ENCODE measurements at regions not wholly inside any gene's neighbourhood (a gene's known extent, or its start where the extent isn't known, plus 50 kb on each side); places are given as distances from the start of the nearest gene placed in this dataset.

DNA sequence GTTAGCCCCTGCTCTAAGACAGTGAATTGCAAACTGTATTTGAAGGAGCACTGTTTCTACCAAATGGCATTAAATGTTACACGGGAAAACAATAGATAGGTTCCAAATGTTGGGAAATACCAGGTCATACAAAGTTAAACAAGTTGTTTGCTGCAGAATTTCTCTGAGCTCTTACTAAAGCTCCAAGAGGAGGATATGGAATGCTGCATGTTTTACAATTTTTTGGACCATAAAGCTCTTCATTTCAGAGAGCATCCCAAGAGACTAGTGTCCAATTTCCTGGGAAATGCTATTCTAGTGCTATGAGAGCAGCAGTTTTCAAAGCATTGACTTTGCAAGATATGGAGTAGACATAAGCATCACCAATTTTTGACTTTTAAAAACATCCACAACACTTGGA, 155.6 kb upstream of the CCDC68 start:
- TF ChIP-seq ZFP3 (CRISPR knock-in tag; IDR thresholded peaks at IDR 0.05) = no peak
- no peak for TF ChIP-seq ZNF8 (CRISPR knock-in tag; IDR thresholded peaks at IDR 0.05)
- TF ChIP-seq SNAI2 (CRISPR knock-in tag; IDR thresholded peaks at IDR 0.05) = no peak
- no peak for TF ChIP-seq GLIS3 (CRISPR knock-in tag; IDR thresholded peaks at IDR 0.05)
- TF ChIP-seq ZFP30 (CRISPR knock-in tag; IDR thresholded peaks at IDR 0.05) = no peak
- no peak for TF ChIP-seq ZNF565 (CRISPR knock-in tag; conservative IDR thresholded peaks at IDR 0.05; ENCODE audit: low read depth)
- TF ChIP-seq ZNF70 (CRISPR knock-in tag; IDR thresholded peaks at IDR 0.05) = no peak
- no peak for TF ChIP-seq BACH2 (CRISPR knock-in tag; IDR thresholded peaks at IDR 0.05; ENCODE audit: borderline replicate concordance)
- TF ChIP-seq, protein P1, sequence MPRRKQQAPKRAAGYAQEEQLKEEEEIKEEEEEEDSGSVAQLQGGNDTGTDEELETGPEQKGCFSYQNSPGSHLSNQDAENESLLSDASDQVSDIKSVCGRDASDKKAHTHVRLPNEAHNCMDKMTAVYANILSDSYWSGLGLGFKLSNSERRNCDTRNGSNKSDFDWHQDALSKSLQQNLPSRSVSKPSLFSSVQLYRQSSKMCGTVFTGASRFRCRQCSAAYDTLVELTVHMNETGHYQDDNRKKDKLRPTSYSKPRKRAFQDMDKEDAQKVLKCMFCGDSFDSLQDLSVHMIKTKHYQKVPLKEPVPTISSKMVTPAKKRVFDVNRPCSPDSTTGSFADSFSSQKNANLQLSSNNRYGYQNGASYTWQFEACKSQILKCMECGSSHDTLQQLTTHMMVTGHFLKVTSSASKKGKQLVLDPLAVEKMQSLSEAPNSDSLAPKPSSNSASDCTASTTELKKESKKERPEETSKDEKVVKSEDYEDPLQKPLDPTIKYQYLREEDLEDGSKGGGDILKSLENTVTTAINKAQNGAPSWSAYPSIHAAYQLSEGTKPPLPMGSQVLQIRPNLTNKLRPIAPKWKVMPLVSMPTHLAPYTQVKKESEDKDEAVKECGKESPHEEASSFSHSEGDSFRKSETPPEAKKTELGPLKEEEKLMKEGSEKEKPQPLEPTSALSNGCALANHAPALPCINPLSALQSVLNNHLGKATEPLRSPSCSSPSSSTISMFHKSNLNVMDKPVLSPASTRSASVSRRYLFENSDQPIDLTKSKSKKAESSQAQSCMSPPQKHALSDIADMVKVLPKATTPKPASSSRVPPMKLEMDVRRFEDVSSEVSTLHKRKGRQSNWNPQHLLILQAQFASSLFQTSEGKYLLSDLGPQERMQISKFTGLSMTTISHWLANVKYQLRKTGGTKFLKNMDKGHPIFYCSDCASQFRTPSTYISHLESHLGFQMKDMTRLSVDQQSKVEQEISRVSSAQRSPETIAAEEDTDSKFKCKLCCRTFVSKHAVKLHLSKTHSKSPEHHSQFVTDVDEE (CRISPR knock-in tag; IDR thresholded peaks at IDR 0.05) = no peak
- no peak for TF ChIP-seq CSDC2 (CRISPR knock-in tag; IDR thresholded peaks at IDR 0.05)
- TF ChIP-seq, protein P2, sequence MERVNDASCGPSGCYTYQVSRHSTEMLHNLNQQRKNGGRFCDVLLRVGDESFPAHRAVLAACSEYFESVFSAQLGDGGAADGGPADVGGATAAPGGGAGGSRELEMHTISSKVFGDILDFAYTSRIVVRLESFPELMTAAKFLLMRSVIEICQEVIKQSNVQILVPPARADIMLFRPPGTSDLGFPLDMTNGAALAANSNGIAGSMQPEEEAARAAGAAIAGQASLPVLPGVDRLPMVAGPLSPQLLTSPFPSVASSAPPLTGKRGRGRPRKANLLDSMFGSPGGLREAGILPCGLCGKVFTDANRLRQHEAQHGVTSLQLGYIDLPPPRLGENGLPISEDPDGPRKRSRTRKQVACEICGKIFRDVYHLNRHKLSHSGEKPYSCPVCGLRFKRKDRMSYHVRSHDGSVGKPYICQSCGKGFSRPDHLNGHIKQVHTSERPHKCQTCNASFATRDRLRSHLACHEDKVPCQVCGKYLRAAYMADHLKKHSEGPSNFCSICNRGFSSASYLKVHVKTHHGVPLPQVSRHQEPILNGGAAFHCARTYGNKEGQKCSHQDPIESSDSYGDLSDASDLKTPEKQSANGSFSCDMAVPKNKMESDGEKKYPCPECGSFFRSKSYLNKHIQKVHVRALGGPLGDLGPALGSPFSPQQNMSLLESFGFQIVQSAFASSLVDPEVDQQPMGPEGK (CRISPR knock-in tag; IDR thresholded peaks at IDR 0.05; ENCODE audit: borderline replicate concordance) = no peak
- no peak for TF ChIP-seq TOX (CRISPR knock-in tag; IDR thresholded peaks at IDR 0.05; ENCODE audit: borderline replicate concordance)
- TF ChIP-seq TCF4 (CRISPR knock-in tag; IDR thresholded peaks at IDR 0.05; ENCODE audit: borderline replicate concordance) = no peak
- TF ChIP-seq ZC3H10 (CRISPR knock-in tag; IDR thresholded peaks at IDR 0.05) = no peak
- TF ChIP-seq, protein P3, sequence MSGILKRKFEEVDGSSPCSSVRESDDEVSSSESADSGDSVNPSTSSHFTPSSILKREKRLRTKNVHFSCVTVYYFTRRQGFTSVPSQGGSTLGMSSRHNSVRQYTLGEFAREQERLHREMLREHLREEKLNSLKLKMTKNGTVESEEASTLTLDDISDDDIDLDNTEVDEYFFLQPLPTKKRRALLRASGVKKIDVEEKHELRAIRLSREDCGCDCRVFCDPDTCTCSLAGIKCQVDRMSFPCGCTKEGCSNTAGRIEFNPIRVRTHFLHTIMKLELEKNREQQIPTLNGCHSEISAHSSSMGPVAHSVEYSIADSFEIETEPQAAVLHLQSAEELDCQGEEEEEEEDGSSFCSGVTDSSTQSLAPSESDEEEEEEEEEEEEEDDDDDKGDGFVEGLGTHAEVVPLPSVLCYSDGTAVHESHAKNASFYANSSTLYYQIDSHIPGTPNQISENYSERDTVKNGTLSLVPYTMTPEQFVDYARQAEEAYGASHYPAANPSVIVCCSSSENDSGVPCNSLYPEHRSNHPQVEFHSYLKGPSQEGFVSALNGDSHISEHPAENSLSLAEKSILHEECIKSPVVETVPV (CRISPR knock-in tag; IDR thresholded peaks at IDR 0.05) = no peak
- TF ChIP-seq, protein P4, sequence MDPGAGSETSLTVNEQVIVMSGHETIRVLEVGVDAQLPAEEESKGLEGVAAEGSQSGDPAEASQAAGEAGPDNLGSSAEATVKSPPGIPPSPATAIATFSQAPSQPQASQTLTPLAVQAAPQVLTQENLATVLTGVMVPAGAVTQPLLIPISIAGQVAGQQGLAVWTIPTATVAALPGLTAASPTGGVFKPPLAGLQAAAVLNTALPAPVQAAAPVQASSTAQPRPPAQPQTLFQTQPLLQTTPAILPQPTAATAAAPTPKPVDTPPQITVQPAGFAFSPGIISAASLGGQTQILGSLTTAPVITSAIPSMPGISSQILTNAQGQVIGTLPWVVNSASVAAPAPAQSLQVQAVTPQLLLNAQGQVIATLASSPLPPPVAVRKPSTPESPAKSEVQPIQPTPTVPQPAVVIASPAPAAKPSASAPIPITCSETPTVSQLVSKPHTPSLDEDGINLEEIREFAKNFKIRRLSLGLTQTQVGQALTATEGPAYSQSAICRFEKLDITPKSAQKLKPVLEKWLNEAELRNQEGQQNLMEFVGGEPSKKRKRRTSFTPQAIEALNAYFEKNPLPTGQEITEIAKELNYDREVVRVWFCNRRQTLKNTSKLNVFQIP (CRISPR knock-in tag; IDR thresholded peaks at IDR 0.05; ENCODE audit: borderline replicate concordance, low read depth) = no peak
- TF ChIP-seq ESRRG (CRISPR knock-in tag; IDR thresholded peaks at IDR 0.05) = no peak
- TF ChIP-seq PPARA (CRISPR knock-in tag; IDR thresholded peaks at IDR 0.05; ENCODE audit: borderline replicate concordance) = no peak
- TF ChIP-seq, protein P5, sequence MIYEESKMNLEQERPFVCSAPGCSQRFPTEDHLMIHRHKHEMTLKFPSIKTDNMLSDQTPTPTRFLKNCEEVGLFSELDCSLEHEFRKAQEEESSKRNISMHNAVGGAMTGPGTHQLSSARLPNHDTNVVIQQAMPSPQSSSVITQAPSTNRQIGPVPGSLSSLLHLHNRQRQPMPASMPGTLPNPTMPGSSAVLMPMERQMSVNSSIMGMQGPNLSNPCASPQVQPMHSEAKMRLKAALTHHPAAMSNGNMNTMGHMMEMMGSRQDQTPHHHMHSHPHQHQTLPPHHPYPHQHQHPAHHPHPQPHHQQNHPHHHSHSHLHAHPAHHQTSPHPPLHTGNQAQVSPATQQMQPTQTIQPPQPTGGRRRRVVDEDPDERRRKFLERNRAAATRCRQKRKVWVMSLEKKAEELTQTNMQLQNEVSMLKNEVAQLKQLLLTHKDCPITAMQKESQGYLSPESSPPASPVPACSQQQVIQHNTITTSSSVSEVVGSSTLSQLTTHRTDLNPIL (CRISPR knock-in tag; IDR thresholded peaks at IDR 0.05; ENCODE audit: low read depth) = no peak
- ATAC-seq = no peak

DNA sequence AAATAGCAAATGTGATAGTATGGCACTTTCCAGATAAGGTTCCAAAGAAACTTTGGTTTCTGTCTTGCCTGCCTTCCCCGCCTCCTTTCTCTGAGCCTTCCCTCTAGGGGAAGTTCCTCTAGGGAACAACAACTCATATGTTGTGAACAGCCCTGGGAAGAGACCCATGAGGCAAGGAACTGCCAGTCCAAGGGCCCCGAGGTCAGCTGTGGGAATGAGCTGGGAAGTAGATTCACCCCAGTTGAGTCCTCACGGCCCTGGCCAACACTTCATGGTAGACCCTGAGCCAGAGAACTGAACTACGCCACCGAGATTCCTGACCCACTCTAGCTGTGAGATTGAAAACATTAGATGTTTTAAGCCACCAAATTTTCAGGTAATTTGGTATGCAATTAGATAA, 154.5 kb upstream of the CCDC68 start:
- no peak for TF ChIP-seq ZNF8 (CRISPR knock-in tag; IDR thresholded peaks at IDR 0.05)
- TF ChIP-seq ZFP30 (CRISPR knock-in tag; IDR thresholded peaks at IDR 0.05) = no peak
- no peak for TF ChIP-seq ISL1 (CRISPR knock-in tag; IDR thresholded peaks at IDR 0.05)
- TF ChIP-seq, protein P5 (CRISPR knock-in tag; IDR thresholded peaks at IDR 0.05; ENCODE audit: low read depth) = no peak
- ATAC-seq = no peak

DNA sequence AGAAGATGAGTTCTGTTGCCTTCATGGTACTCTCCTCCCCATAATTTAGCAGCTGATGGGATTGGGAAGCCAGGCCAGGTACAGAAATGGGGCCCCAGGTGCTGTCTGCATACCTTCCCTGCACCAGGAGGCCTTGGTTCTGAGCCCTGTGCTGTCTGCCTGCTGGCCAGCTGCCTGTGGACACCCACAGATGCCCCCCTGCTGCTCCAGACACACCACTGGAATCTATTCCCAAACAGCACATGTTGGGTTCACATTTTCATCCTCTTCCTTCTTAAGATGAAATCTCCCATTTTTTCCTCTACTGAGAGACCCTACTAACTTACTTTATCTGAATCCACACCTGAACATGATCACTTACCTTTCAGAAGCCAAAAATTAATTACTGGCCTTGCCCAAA, 152.0 kb upstream of the CCDC68 start:
- no peak for ATAC-seq
- TF ChIP-seq, protein P1 (CRISPR knock-in tag; IDR thresholded peaks at IDR 0.05) = no peak
- no peak for TF ChIP-seq ZFP30 (CRISPR knock-in tag; IDR thresholded peaks at IDR 0.05)
- TF ChIP-seq ZNF70 (CRISPR knock-in tag; IDR thresholded peaks at IDR 0.05) = no peak
- TF ChIP-seq, protein P2 (CRISPR knock-in tag; IDR thresholded peaks at IDR 0.05; ENCODE audit: borderline replicate concordance) = no peak
- no peak for TF ChIP-seq TCF4 (CRISPR knock-in tag; IDR thresholded peaks at IDR 0.05; ENCODE audit: borderline replicate concordance)
- no peak for TF ChIP-seq OSR1 (CRISPR knock-in tag; IDR thresholded peaks at IDR 0.05)
- TF ChIP-seq RARB (CRISPR knock-in tag; IDR thresholded peaks at IDR 0.05) = no peak
- TF ChIP-seq PPARA (CRISPR knock-in tag; IDR thresholded peaks at IDR 0.05; ENCODE audit: borderline replicate concordance) = no peak
- no peak for TF ChIP-seq ZNF8 (CRISPR knock-in tag; IDR thresholded peaks at IDR 0.05)
- TF ChIP-seq BACH2 (CRISPR knock-in tag; IDR thresholded peaks at IDR 0.05; ENCODE audit: borderline replicate concordance) = no peak
- no peak for TF ChIP-seq ISL1 (CRISPR knock-in tag; IDR thresholded peaks at IDR 0.05)
- no peak for TF ChIP-seq TOX (CRISPR knock-in tag; IDR thresholded peaks at IDR 0.05; ENCODE audit: borderline replicate concordance)
